ENCODE measurements at regions not wholly inside any gene's neighbourhood (a gene's known extent, or its start where the extent isn't known, plus 50 kb on each side); places are given as distances from the start of the nearest gene placed in this dataset.

GRCh38 chr2:129236601-129237000 is 742.9 kb upstream of the RAB6C start:
- no peak for TF ChIP-seq CTCF (conservative IDR thresholded peaks at IDR 0.05; ENCODE audit: low read depth, low read length)
- DNase-seq (ENCODE audit: low read depth) = no peak
- H3K4me3 ChIP-seq (ENCODE audit: low read depth, low read length) = no peak overlapping the region

DNA sequence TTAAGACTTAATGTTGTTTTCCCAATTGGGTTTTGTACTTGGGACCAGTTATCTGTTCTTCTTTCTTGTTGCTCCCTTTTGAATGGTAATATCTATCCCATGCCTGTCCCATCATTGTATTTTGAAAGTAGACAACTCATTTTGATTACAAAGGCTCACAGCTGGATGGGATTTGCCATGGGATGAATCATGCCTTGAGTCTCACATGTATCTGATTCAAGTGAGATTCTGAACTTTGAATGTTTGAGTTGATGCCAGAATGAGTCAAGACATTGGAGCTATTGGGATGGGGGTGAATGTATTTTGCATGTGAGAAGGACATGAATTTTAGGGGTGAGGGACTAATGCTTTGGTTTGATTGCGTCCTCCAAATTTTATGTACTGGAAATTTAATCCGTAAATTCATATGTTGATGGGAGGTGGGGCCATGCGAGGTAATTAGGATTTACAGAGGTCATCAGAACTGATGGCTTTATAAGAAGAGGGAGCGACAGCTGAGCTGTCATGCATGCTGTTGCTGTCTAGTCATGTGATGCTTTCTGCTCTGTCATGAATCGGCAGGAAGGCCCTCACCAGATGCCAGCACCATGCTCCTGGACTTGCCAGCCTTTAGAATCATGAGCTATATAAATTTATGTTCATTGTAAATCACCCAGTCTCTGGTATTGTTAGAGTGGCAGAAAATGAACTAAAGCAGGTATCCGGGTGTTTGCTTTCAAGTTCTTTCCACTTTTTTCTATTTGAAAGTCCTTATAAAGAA is 741.3 kb upstream of the RAB6C start:
- H3K4me3 ChIP-seq (ENCODE audit: low read depth, low read length) = no peak overlapping the region
- TF ChIP-seq CTCF (conservative IDR thresholded peaks at IDR 0.05; ENCODE audit: low read depth, low read length) = no peak
- DNase-seq (ENCODE audit: low read depth) = no peak

GRCh38 chr2:129239141-129239540 is 740.3 kb upstream of the RAB6C start:
- DNase-seq (ENCODE audit: low read depth) = no peak
- no peak for TF ChIP-seq CTCF (conservative IDR thresholded peaks at IDR 0.05; ENCODE audit: low read depth, low read length)
- H3K4me3 ChIP-seq (ENCODE audit: low read depth, low read length) = no peak overlapping the region

DNA sequence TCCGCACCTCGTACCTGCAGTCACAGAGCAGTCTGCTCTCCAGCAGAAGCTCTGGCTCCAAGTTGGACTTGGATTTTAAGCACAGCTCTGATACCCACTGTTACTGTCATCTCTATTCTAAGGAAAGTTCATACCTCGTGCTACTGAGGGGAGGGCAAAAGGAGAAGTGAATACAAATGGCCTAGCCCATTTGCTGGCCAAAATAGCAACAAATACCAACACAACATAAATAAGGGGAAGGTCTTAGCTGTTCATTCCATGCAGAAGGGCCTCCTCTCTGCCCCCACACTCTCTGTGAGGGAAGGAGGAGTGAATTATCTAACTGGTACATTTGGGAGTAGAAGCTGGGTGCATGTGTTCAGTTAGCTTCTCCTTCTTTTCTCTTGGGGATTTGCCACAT is 739.4 kb upstream of the RAB6C start:
- DNase-seq (ENCODE audit: low read depth) = no peak
- no peak overlapping the region for H3K4me3 ChIP-seq (ENCODE audit: low read depth, low read length)
- no peak for TF ChIP-seq CTCF (conservative IDR thresholded peaks at IDR 0.05; ENCODE audit: low read depth, low read length)

GRCh38 chr2:129242269-129242668 is 737.2 kb upstream of the RAB6C start:
- no peak for TF ChIP-seq CTCF (conservative IDR thresholded peaks at IDR 0.05; ENCODE audit: low read depth, low read length)
- no peak overlapping the region for H3K4me3 ChIP-seq (ENCODE audit: low read depth, low read length)
- no peak for DNase-seq (ENCODE audit: low read depth)

DNA sequence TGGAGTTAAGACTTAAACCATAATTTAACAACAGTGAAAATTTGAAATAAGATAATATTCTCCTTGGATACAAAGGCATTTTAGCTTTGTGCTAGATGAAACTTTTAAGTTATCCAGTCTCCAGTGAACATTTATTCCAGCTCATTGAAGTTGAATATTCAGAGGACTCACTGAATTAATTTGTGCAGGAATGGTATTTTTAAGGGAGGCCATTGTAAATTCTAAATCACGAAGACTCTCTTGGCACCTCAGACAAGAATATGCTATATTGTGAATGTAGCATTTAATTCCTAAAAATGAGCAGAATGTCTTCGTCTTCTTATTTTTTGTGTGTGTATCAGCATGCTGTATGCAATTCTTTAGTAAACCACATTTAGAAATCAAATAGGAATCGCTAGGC is 731.7 kb upstream of the RAB6C start:
- DNase-seq (ENCODE audit: low read depth) = no peak
- TF ChIP-seq CTCF (conservative IDR thresholded peaks at IDR 0.05; ENCODE audit: low read depth, low read length) = no peak
- H3K4me3 ChIP-seq (ENCODE audit: low read depth, low read length) = no peak overlapping the region

DNA sequence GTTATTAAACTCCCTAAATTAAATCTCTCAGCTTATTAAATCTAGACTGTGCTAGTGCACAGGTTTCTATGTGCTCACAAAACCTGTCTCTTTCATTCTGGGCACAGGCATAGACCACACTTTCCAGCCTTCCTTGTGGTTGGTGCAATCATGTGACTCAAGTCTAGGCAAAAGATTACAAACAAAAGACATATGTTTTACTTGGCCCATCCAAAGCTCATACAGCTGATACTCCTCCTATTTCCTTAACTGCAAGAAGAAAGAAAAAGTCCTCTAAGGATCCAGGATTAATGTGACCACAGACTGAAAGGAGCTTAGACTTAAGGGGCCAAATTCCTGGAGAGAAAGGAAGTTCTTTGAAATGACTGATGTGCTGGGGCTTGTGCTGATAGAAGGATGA is 731.3 kb upstream of the RAB6C start:
- TF ChIP-seq CTCF (conservative IDR thresholded peaks at IDR 0.05; ENCODE audit: low read depth, low read length) = no peak
- no peak for DNase-seq (ENCODE audit: low read depth)
- no peak overlapping the region for H3K4me3 ChIP-seq (ENCODE audit: low read depth, low read length)
